ENCODE measurements at regions not wholly inside any gene's neighbourhood (a gene's known extent, or its start where the extent isn't known, plus 50 kb on each side); places are given as distances from the start of the nearest gene placed in this dataset.
"Not testable (repeated sequence)": the region's sequence is repeated elsewhere in the genome, so short reads cannot be mapped to it uniquely, and the experiment has no call there.

GRCh38 chr3:11709782-11710181, 66.1 kb upstream of the VGLL4 start:
- Histone ChIP-seq H3K9ac (ENCODE audit: low read length) (no peak overlapping the region), H3K27me3 (ENCODE audit: control insufficient read depth in 1 of 2, insufficient read depth in 2 of 2, low read length in 2 of 2) (no peaks in the 10 kb centered on the region), H3K27ac (ENCODE audit: low read depth, low read length) (no peak overlapping the region), H3K9me3 (ENCODE audit: low read length) (no peaks in the 10 kb centered on the region), H3K36me3 (ENCODE audit: insufficient read depth, low read length) (no peaks in the 10 kb centered on the region), H3K4me1 (ENCODE audit: insufficient read depth, low read length) (no peaks in the 10 kb centered on the region), H3K4me3 (ENCODE audit: low read depth in 1 of 2, low read length in 2 of 2) (no peak overlapping the region)

- not testable (repeated sequence) for H3K36me3 ChIP-seq (ENCODE audit: insufficient read depth, low read length)
These were observed 63.4 kb upstream of the VGLL4 start for GRCh38 chr3:11707084-11707483.

GRCh38 chr3:11706604-11707003, 62.9 kb upstream of the VGLL4 start:
- peaks cover 4% of the 10 kb centered on the region for H3K36me3 ChIP-seq (ENCODE audit: insufficient read depth, low read length)
- H3K27me3 ChIP-seq (ENCODE audit: control insufficient read depth in 1 of 2, insufficient read depth in 2 of 2, low read length in 2 of 2) = no peaks in the 10 kb centered on the region
- no peaks in the 10 kb centered on the region for H3K9me3 ChIP-seq (ENCODE audit: low read length)

More at GRCh38 chr3:11707084-11707483, 63.4 kb upstream of the VGLL4 start:
- H3K4me3 ChIP-seq (ENCODE audit: low read depth in 1 of 2, low read length in 2 of 2); H3K27ac ChIP-seq (ENCODE audit: low read depth, low read length); H3K9ac ChIP-seq (ENCODE audit: low read length); H3K27me3 ChIP-seq (ENCODE audit: control insufficient read depth in 1 of 2, insufficient read depth in 2 of 2, low read length in 2 of 2); H3K4me1 ChIP-seq (ENCODE audit: insufficient read depth, low read length); H3K9me3 ChIP-seq (ENCODE audit: low read length): not testable (repeated sequence)

GRCh38 chr3:11705049-11705448, 61.3 kb upstream of the VGLL4 start:
- no peaks in the 10 kb centered on the region for H3K4me1 ChIP-seq (ENCODE audit: insufficient read depth, low read length)
- H3K27me3 ChIP-seq (ENCODE audit: control insufficient read depth in 1 of 2, insufficient read depth in 2 of 2, low read length in 2 of 2) = no peaks in the 10 kb centered on the region
- H3K27ac ChIP-seq (ENCODE audit: low read depth, low read length) = no peak overlapping the region
- H3K9me3 ChIP-seq (ENCODE audit: low read length) = no peaks in the 10 kb centered on the region
- H3K4me3 ChIP-seq (ENCODE audit: low read depth in 1 of 2, low read length in 2 of 2) = no peak overlapping the region
- H3K9ac ChIP-seq (ENCODE audit: low read length) = no peak overlapping the region
- peaks cover 4% of the 10 kb centered on the region for H3K36me3 ChIP-seq (ENCODE audit: insufficient read depth, low read length)

More at GRCh38 chr3:11706604-11707003, 62.9 kb upstream of the VGLL4 start:
- H3K4me3 ChIP-seq (ENCODE audit: low read depth in 1 of 2, low read length in 2 of 2) = no peak overlapping the region
- H3K4me1 ChIP-seq (ENCODE audit: insufficient read depth, low read length) = no peaks in the 10 kb centered on the region
- H3K9ac ChIP-seq (ENCODE audit: low read length) = no peak overlapping the region
- no peak overlapping the region for H3K27ac ChIP-seq (ENCODE audit: low read depth, low read length)

GRCh38 chr3:11703146-11703545, 59.4 kb upstream of the VGLL4 start:
- Histone ChIP-seq H3K27ac (ENCODE audit: low read depth, low read length) (no peak overlapping the region), H3K4me1 (ENCODE audit: insufficient read depth, low read length) (no peaks in the 10 kb centered on the region), H3K9me3 (ENCODE audit: low read length) (no peaks in the 10 kb centered on the region), H3K9ac (ENCODE audit: low read length) (no peak overlapping the region), H3K27me3 (ENCODE audit: control insufficient read depth in 1 of 2, insufficient read depth in 2 of 2, low read length in 2 of 2) (no peaks in the 10 kb centered on the region), H3K36me3 (ENCODE audit: insufficient read depth, low read length) (peaks cover 4% of the 10 kb centered on the region), H3K4me3 (ENCODE audit: low read depth in 1 of 2, low read length in 2 of 2) (no peak overlapping the region)

- Histone ChIP-seq H3K4me3 (ENCODE audit: low read depth in 1 of 2, low read length in 2 of 2) (no peak overlapping the region), H3K27ac (ENCODE audit: low read depth, low read length) (no peak overlapping the region), H3K36me3 (ENCODE audit: insufficient read depth, low read length) (peaks cover 4% of the 10 kb centered on the region), H3K27me3 (ENCODE audit: control insufficient read depth in 1 of 2, insufficient read depth in 2 of 2, low read length in 2 of 2) (no peaks in the 10 kb centered on the region), H3K9ac (ENCODE audit: low read length) (no peak overlapping the region), H3K4me1 (ENCODE audit: insufficient read depth, low read length) (no peaks in the 10 kb centered on the region), H3K9me3 (ENCODE audit: low read length) (no peaks in the 10 kb centered on the region)
These were observed 55.3 kb upstream of the VGLL4 start for GRCh38 chr3:11699083-11699427.

- H3K27ac ChIP-seq (ENCODE audit: low read depth, low read length) = no peak overlapping the region
- H3K27me3 ChIP-seq (ENCODE audit: control insufficient read depth in 1 of 2, insufficient read depth in 2 of 2, low read length in 2 of 2) = no peaks in the 10 kb centered on the region
- no peaks in the 10 kb centered on the region for H3K9me3 ChIP-seq (ENCODE audit: low read length)
- no peaks in the 10 kb centered on the region for H3K4me1 ChIP-seq (ENCODE audit: insufficient read depth, low read length)
- no peak overlapping the region for H3K4me3 ChIP-seq (ENCODE audit: low read depth in 1 of 2, low read length in 2 of 2)
- H3K36me3 ChIP-seq (ENCODE audit: insufficient read depth, low read length) = peaks cover 4% of the 10 kb centered on the region
- no peak overlapping the region for H3K9ac ChIP-seq (ENCODE audit: low read length)
These were observed 54.8 kb upstream of the VGLL4 start for GRCh38 chr3:11698326-11699082.

- Histone ChIP-seq H3K4me3 (ENCODE audit: low read depth in 1 of 2, low read length in 2 of 2) (no peak overlapping the region), H3K27ac (ENCODE audit: low read depth, low read length) (no peak overlapping the region), H3K9me3 (ENCODE audit: low read length) (no peaks in the 10 kb centered on the region), H3K4me1 (ENCODE audit: insufficient read depth, low read length) (no peaks in the 10 kb centered on the region), H3K27me3 (ENCODE audit: control insufficient read depth in 1 of 2, insufficient read depth in 2 of 2, low read length in 2 of 2) (no peaks in the 10 kb centered on the region), H3K9ac (ENCODE audit: low read length) (no peak overlapping the region), H3K36me3 (ENCODE audit: insufficient read depth, low read length) (peaks cover 7% of the 10 kb centered on the region)
These were observed 54.0 kb upstream of the VGLL4 start for GRCh38 chr3:11697701-11698100.

- Histone ChIP-seq H3K4me3 (ENCODE audit: low read depth in 1 of 2, low read length in 2 of 2) (no peak overlapping the region), H3K4me1 (ENCODE audit: insufficient read depth, low read length) (no peaks in the 10 kb centered on the region), H3K27me3 (ENCODE audit: control insufficient read depth in 1 of 2, insufficient read depth in 2 of 2, low read length in 2 of 2) (no peaks in the 10 kb centered on the region), H3K36me3 (ENCODE audit: insufficient read depth, low read length) (peaks cover 3% of the 10 kb centered on the region), H3K9me3 (ENCODE audit: low read length) (no peaks in the 10 kb centered on the region), H3K27ac (ENCODE audit: low read depth, low read length) (no peak overlapping the region), H3K9ac (ENCODE audit: low read length) (no peak overlapping the region)
These were observed 52.3 kb upstream of the VGLL4 start for GRCh38 chr3:11696054-11696453.
